Parathyroid adenoma (tissue), 2 donors: ENCODE measurements at regions not wholly inside any gene's neighbourhood (a gene's known extent, or its start where the extent isn't known, plus 50 kb on each side); places are given as distances from the start of the nearest gene placed in this dataset.
"Not testable (repeated sequence)": the region's sequence is repeated elsewhere in the genome, so short reads cannot be mapped to it uniquely, and the experiment has no call there.

Source experiments
- H2AFZ ChIP-seq: fragments of 300-600 bp; sonication (generic); one replicate; pipeline ENCODE4 v1.7.0; 2017; ENCODE audit warnings: antibody characterized with exemption, mild to moderate bottlenecking
- H3K27ac ChIP-seq: fragments of 300-600 bp; sonication (generic); one replicate; pipeline ENCODE4 v1.7.0; 2017
- H3K27me3 ChIP-seq: fragments of 300-600 bp; sonication (generic); one replicate; pipeline ENCODE4 v1.7.0; 2017; ENCODE audit warnings: low read length; ENCODE audit not compliant: control insufficient read depth, insufficient read depth
- H3K36me3 ChIP-seq: fragments of 300-600 bp; sonication (generic); one replicate; pipeline ENCODE4 v1.7.0; 2017; ENCODE audit warnings: low read length; ENCODE audit not compliant: control insufficient read depth, insufficient read depth
- H3K4me1 ChIP-seq: fragments of 300-600 bp; sonication (generic); one replicate; pipeline ENCODE4 v1.7.0; 2017; ENCODE audit warnings: control low read depth
- H3K4me2 ChIP-seq: fragments of 300-600 bp; sonication (generic); one replicate; pipeline ENCODE4 v1.7.0; 2017; ENCODE audit warnings: low read length
- H3K4me3 ChIP-seq: fragments of 300-600 bp; sonication (generic); one replicate; pipeline ENCODE4 v1.7.0; 2017; ENCODE audit warnings: low read depth, low read length
- H3K79me2 ChIP-seq: fragments of 300-600 bp; sonication (generic); one replicate; pipeline ENCODE4 v1.7.0; 2017; ENCODE audit warnings: control low read depth
- H3K9ac ChIP-seq: fragments of 300-600 bp; sonication (generic); one replicate; pipeline ENCODE4 v1.7.0; 2017; ENCODE audit warnings: mild to moderate bottlenecking
- H3K9me3 ChIP-seq: fragments of 300-600 bp; sonication (generic); one replicate; pipeline ENCODE4 v1.7.0; 2017; ENCODE audit warnings: low read length; ENCODE audit not compliant: control insufficient read depth
- TF ChIP-seq, protein P1 (sequence below): fragments of 300-600 bp; sonication (generic); IDR thresholded peaks from one replicate; pipeline ENCODE4 v1.7.0; 2017; ENCODE audit warnings: antibody characterized with exemption, mild to moderate bottlenecking
- donor health status: primary hyperparathyroidism.

GRCh38 chr14:106235356-106236159 is 709.2 kb downstream of the TMEM121 start:
- no peaks in the 10 kb centered on the region for H3K36me3 ChIP-seq
- H3K9me3 ChIP-seq = no peaks in the 10 kb centered on the region
- no peak overlapping the region for H3K27ac ChIP-seq
- no peaks in the 10 kb centered on the region for H3K4me1 ChIP-seq
- TF ChIP-seq, protein P1, sequence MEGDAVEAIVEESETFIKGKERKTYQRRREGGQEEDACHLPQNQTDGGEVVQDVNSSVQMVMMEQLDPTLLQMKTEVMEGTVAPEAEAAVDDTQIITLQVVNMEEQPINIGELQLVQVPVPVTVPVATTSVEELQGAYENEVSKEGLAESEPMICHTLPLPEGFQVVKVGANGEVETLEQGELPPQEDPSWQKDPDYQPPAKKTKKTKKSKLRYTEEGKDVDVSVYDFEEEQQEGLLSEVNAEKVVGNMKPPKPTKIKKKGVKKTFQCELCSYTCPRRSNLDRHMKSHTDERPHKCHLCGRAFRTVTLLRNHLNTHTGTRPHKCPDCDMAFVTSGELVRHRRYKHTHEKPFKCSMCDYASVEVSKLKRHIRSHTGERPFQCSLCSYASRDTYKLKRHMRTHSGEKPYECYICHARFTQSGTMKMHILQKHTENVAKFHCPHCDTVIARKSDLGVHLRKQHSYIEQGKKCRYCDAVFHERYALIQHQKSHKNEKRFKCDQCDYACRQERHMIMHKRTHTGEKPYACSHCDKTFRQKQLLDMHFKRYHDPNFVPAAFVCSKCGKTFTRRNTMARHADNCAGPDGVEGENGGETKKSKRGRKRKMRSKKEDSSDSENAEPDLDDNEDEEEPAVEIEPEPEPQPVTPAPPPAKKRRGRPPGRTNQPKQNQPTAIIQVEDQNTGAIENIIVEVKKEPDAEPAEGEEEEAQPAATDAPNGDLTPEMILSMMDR = no peak
- H3K27me3 ChIP-seq = no peaks in the 10 kb centered on the region
- no peak overlapping the region for H3K4me2 ChIP-seq
- H3K79me2 ChIP-seq = no peaks in the 10 kb centered on the region
- no peak overlapping the region for H3K9ac ChIP-seq
- H2AFZ ChIP-seq = no peak overlapping the region
- no peak overlapping the region for H3K4me3 ChIP-seq

DNA sequence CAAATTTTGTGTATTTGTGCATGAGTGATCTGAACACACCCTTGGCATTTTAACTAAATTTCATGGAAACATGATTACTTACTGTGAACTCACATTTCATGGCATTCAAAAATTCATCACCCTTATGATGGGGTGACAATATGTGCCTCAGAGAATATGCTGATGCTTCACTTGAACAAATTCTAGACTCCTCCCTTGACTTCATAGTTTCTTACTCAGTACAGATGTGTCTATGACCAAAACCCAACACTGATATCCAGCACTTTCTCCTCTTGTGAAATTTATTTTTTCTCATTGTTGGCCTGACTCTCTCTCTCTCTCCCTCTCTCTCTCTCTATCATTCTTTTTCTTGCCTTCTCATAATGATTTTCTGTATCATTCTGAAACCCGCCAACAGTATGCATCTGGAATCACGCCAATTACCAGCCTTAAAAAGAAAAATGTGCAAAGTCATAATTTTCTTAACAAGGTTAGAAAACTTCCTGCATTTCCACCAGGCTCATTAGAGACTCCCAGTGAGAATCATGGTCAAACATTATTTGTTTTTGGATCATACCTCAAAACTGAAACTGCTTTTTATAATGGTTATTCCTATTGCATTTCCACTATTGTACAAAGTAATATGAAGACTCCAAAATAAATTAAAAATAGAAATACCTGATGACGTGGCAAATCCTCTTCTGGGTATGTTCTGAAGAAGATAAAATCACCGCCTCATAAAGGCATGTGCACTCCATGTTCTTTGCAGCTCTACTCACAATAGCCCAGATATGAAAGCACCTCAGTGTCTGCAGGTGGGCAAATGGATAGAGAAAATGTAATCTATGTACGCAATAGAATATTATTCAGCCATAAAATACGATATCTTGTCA is 722.2 kb downstream of the TMEM121 start:
- H3K36me3 ChIP-seq = no peaks in the 10 kb centered on the region

DNA sequence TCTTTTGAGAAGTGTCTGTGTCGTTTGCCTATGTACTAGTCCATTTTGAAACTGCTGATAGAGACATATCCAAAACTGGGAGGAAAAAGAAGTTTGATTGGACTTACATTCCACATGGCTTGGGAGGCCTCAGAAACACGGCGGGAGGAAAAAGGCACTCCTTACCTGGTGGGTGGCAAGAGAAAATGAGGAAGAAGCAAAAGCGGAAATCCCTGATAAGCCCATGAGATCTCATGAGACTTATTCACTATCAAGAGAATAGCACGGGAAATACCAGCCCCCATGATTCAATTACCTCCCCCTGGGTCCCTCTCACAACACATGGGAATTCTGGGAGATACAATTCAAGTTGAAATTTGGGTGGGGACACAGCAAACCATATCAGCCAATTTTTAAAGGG is 727.6 kb downstream of the TMEM121 start:
- not testable (repeated sequence) for H3K36me3 ChIP-seq, H3K79me2 ChIP-seq, H2AFZ ChIP-seq, H3K9ac ChIP-seq, H3K4me3 ChIP-seq, H3K27me3 ChIP-seq, H3K4me2 ChIP-seq, H3K27ac ChIP-seq, H3K4me1 ChIP-seq, H3K9me3 ChIP-seq

More for the DNA sequence above, 722.2 kb downstream of the TMEM121 start:
- H3K27ac ChIP-seq = no peak overlapping the region
- H3K4me1 ChIP-seq = no peaks in the 10 kb centered on the region
- H3K4me2 ChIP-seq = no peak overlapping the region
- H3K4me3 ChIP-seq = no peak overlapping the region
- TF ChIP-seq, protein P1 = no peak
- no peaks in the 10 kb centered on the region for H3K79me2 ChIP-seq
- no peak overlapping the region for H2AFZ ChIP-seq
- no peak overlapping the region for H3K9ac ChIP-seq
- H3K27me3 ChIP-seq = no peaks in the 10 kb centered on the region
- no peaks in the 10 kb centered on the region for H3K9me3 ChIP-seq

- not testable (repeated sequence) for H3K4me2 ChIP-seq, H2AFZ ChIP-seq, H3K79me2 ChIP-seq, H3K9me3 ChIP-seq, H3K27me3 ChIP-seq, H3K27ac ChIP-seq, H3K4me3 ChIP-seq, H3K36me3 ChIP-seq, H3K4me1 ChIP-seq, H3K9ac ChIP-seq
These were observed 731.2 kb downstream of the TMEM121 start for GRCh38 chr14:106257569-106257994.

GRCh38 chr14:106268013-106268727 is 741.8 kb downstream of the TMEM121 start:
- Histone ChIP-seq H3K27ac (no peak overlapping the region), H3K4me2 (no peak overlapping the region), H3K27me3 (no peaks in the 10 kb centered on the region), H3K36me3 (no peaks in the 10 kb centered on the region), H2AFZ (no peak overlapping the region), H3K4me3 (no peak overlapping the region), H3K79me2 (no peaks in the 10 kb centered on the region), H3K9me3 (no peaks in the 10 kb centered on the region), H3K4me1 (no peaks in the 10 kb centered on the region), H3K9ac (no peak overlapping the region)
- TF ChIP-seq, protein P1 = no peak
